Adrenal gland (tissue), 5 donors: ENCODE measurements at regions not wholly inside any gene's neighbourhood (a gene's known extent, or its start where the extent isn't known, plus 50 kb on each side); places are given as distances from the start of the nearest gene placed in this dataset.

ENCODE experiments used
- POLR2A ChIP-seq, 2 donors: fragments of 450-650 bp; IDR thresholded peaks; one replicate each; pipeline ENCODE4 v1.6.1; 2017; ENCODE audit warnings: antibody characterized with exemption in 2 of 2, mild to moderate bottlenecking in 2 of 2, moderate library complexity in 1 of 2
- TF ChIP-seq, protein P1 (sequence below), 6 experiments: fragments of 450-650 bp in 4 of 6; fragments of 200-600 bp in 2 of 6; sonication (generic) in 1 of 6; IDR thresholded peaks; 1 replicate in 5 of 6; 2 replicates in 1 of 6; pipeline versions ENCODE4 v1.5.1 to v1.8.0; 2016 to 2021; ENCODE audit warnings: antibody characterized with exemption in 6 of 6, mild to moderate bottlenecking in 2 of 6, moderate library complexity in 1 of 6
- donor health status: DM: no; HTN: no; CAD: no.

DNA sequence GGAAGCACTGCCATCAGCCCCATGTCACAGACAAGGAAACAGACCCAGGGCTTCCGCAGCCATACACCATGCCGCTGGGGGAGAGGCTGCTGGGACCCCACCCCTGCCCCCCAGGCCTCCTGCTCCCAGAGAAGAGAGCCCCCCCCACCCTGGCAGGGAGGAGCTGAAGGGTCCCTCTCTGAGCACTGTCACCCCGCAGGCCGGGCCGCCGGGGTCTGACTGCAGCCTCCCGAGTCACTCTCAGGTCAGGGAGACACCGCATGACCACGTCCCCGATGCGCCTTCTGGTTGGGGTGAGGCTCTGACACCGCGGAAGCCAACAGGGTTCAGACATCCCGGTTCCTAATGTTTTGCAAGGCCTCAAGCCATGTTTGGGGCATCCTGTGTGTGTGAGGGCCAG is 102.3 kb downstream of the SIK1 start:
- TF ChIP-seq POLR2A (IDR thresholded peaks at IDR 0.05) = no peak
- TF ChIP-seq, protein P1, sequence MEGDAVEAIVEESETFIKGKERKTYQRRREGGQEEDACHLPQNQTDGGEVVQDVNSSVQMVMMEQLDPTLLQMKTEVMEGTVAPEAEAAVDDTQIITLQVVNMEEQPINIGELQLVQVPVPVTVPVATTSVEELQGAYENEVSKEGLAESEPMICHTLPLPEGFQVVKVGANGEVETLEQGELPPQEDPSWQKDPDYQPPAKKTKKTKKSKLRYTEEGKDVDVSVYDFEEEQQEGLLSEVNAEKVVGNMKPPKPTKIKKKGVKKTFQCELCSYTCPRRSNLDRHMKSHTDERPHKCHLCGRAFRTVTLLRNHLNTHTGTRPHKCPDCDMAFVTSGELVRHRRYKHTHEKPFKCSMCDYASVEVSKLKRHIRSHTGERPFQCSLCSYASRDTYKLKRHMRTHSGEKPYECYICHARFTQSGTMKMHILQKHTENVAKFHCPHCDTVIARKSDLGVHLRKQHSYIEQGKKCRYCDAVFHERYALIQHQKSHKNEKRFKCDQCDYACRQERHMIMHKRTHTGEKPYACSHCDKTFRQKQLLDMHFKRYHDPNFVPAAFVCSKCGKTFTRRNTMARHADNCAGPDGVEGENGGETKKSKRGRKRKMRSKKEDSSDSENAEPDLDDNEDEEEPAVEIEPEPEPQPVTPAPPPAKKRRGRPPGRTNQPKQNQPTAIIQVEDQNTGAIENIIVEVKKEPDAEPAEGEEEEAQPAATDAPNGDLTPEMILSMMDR (IDR thresholded peaks at IDR 0.05) = no peak
